C4-2B (cell line): ENCODE measurements at regions not wholly inside any gene's neighbourhood (a gene's known extent, or its start where the extent isn't known, plus 50 kb on each side); places are given as distances from the start of the nearest gene placed in this dataset.
A peak's percentile ranks its signal among the peaks of the same experiment; 100 is the strongest.
"Not testable (repeated sequence)": the region's sequence is repeated elsewhere in the genome, so short reads cannot be mapped to it uniquely, and the experiment has no call there.

Source experiments
- CTCF ChIP-seq: fragments of 450-650 bp; conservative IDR thresholded peaks from 2 replicates; pipeline ENCODE4 v1.5.1; 2017; ENCODE audit warnings: mild to moderate bottlenecking
- ZFX ChIP-seq: fragments of 450-650 bp; IDR thresholded peaks from 2 replicates; pipeline ENCODE4 v1.6.1; 2017

GRCh38 chr1:146478125-146478720 lies 249.4 kb upstream of the NOTCH2NLA start:
- peak; percentile 83 for TF ChIP-seq CTCF
- TF ChIP-seq ZFX = not testable (repeated sequence)
